HFFc6 (cell line): ENCODE measurements at regions not wholly inside any gene's neighbourhood (a gene's known extent, or its start where the extent isn't known, plus 50 kb on each side); places are given as distances from the start of the nearest gene placed in this dataset.

Experiments used
- DNase-seq: peaks from one replicate; pipeline ENCODE4 v3.0.0-alpha.2; 2018
- H3K27ac Mint-ChIP-seq: 2 replicates; pipeline ENCODE4 v1.8.0; 2020; ENCODE audit warnings: mild to moderate bottlenecking, mixed read lengths
- H3K27me3 Mint-ChIP-seq: 2 replicates; pipeline ENCODE4 v1.8.0; 2021; ENCODE audit warnings: mild to moderate bottlenecking, moderate library complexity, mixed read lengths; ENCODE audit not compliant: insufficient read depth
- H3K36me3 Mint-ChIP-seq: 2 replicates; pipeline ENCODE4 v1.8.0; 2021; ENCODE audit warnings: low read depth, mixed read lengths
- H3K4me1 Mint-ChIP-seq: 2 replicates; pipeline ENCODE4 v1.8.0; 2020; ENCODE audit warnings: low read depth, mixed read lengths
- H3K4me3 Mint-ChIP-seq: 2 replicates; pipeline ENCODE4 v1.8.0; 2020; ENCODE audit warnings: mild to moderate bottlenecking, moderate library complexity, mixed read lengths
- H3K9me3 Mint-ChIP-seq: 2 replicates; pipeline ENCODE4 v1.8.0; 2020; ENCODE audit warnings: mild to moderate bottlenecking, mixed read lengths
- TF ChIP-seq, protein P1 (sequence below): fragments of 200-600 bp; sonication (generic); IDR thresholded peaks from 2 replicates; pipeline ENCODE4 v1.5.0; 2021; ENCODE audit warnings: antibody characterized with exemption, mild to moderate bottlenecking

DNA sequence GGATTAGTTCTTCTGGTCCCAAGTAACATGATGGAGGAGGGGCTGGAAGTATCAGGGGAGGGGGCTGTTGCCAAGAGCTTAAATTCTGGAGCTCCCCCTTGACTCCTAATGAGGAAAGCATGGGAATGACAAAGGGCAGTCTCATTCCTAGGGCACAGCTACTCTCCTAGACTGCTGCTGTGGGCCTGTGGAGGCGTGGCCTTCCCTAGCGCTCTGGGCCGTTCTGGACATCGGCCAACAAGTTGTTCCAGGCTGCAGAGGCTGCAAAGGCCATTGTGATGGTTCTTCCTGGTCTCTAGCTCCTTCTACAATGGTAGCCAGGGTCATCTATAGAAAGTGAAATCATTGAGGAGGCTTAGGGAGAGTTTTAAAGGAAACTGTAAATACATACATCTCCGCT, 916.6 kb downstream of the DIAPH3 start:
- Mint-ChIP-seq H3K4me3 (no peak overlapping the region), H3K27me3 (no peaks in the 10 kb centered on the region; the same call in 1 of the 2 replicates), H3K9me3 (no peaks in the 10 kb centered on the region), H3K4me1 (no peaks in the 10 kb centered on the region), H3K27ac (no peak overlapping the region), H3K36me3 (no peaks in the 10 kb centered on the region)
- TF ChIP-seq, protein P1, sequence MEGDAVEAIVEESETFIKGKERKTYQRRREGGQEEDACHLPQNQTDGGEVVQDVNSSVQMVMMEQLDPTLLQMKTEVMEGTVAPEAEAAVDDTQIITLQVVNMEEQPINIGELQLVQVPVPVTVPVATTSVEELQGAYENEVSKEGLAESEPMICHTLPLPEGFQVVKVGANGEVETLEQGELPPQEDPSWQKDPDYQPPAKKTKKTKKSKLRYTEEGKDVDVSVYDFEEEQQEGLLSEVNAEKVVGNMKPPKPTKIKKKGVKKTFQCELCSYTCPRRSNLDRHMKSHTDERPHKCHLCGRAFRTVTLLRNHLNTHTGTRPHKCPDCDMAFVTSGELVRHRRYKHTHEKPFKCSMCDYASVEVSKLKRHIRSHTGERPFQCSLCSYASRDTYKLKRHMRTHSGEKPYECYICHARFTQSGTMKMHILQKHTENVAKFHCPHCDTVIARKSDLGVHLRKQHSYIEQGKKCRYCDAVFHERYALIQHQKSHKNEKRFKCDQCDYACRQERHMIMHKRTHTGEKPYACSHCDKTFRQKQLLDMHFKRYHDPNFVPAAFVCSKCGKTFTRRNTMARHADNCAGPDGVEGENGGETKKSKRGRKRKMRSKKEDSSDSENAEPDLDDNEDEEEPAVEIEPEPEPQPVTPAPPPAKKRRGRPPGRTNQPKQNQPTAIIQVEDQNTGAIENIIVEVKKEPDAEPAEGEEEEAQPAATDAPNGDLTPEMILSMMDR, result no peak
- no peak for DNase-seq

- Mint-ChIP-seq H3K36me3 (no peaks in the 10 kb centered on the region), H3K27ac (no peak overlapping the region), H3K4me3 (no peak overlapping the region), H3K9me3 (no peaks in the 10 kb centered on the region; the same call in 1 of the 2 replicates), H3K4me1 (no peaks in the 10 kb centered on the region), H3K27me3 (peaks cover 2% of the 10 kb centered on the region; the same call in 1 of the 2 replicates)
- TF ChIP-seq, protein P1, result no peak
- no peak for DNase-seq
Measured at GRCh38 chr13:59250336-59251189, 913.2 kb downstream of the DIAPH3 start.

- no peak overlapping the region for H3K27ac Mint-ChIP-seq
Measured at GRCh38 chr13:59259165-59260000, 904.3 kb downstream of the DIAPH3 start.

GRCh38 chr13:59261928-59262488, 901.7 kb downstream of the DIAPH3 start:
- no peak overlapping the region for H3K27ac Mint-ChIP-seq

More at GRCh38 chr13:59259165-59260000, 904.3 kb downstream of the DIAPH3 start:
- TF ChIP-seq, protein P1, result no peak
- H3K9me3 Mint-ChIP-seq, result no peaks in the 10 kb centered on the region; the same call in 1 of the 2 replicates
- DNase-seq, result no peak
- H3K36me3 Mint-ChIP-seq, result no peaks in the 10 kb centered on the region
- H3K4me3 Mint-ChIP-seq, result no peak overlapping the region
- H3K27me3 Mint-ChIP-seq, result peaks cover 2% of the 10 kb centered on the region; the same call in 1 of the 2 replicates
- no peaks in the 10 kb centered on the region for H3K4me1 Mint-ChIP-seq

DNA sequence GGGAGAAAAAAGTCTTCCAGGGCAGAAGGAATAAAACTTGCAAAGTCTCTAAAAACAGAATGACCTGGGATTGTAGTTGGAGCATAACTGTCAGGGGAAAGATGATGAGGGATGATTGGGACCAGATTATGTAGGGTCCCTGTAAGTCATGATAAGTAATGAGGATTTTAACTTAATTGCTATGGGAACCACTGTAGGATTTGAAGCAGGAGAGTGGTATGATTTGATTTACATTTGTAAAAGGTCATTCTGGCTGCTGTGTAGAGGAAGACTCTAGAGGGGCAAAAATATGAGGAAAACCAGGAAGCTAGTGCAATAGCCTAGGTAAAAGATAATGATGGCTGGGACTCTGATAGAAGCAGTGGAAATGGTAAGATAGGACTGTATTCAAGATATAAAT, 900.2 kb downstream of the DIAPH3 start:
- no peaks in the 10 kb centered on the region for H3K9me3 Mint-ChIP-seq
- TF ChIP-seq, protein P1, result no peak
- H3K27ac Mint-ChIP-seq, result no peak overlapping the region
- DNase-seq, result no peak
- peaks cover 20% of the 10 kb centered on the region for H3K4me1 Mint-ChIP-seq
- H3K27me3 Mint-ChIP-seq, result peaks cover 4% of the 10 kb centered on the region; the same call in 1 of the 2 replicates
- H3K36me3 Mint-ChIP-seq, result no peaks in the 10 kb centered on the region
- H3K4me3 Mint-ChIP-seq, result no peak overlapping the region

More at GRCh38 chr13:59261928-59262488, 901.7 kb downstream of the DIAPH3 start:
- Mint-ChIP-seq H3K9me3 (no peaks in the 10 kb centered on the region), H3K36me3 (no peaks in the 10 kb centered on the region), H3K4me1 (peaks cover 17% of the 10 kb centered on the region), H3K27me3 (peaks cover 4% of the 10 kb centered on the region; the same call in 1 of the 2 replicates), H3K4me3 (no peak overlapping the region)
- no peak for DNase-seq
- TF ChIP-seq, protein P1, result no peak
